HCT116 (cell line): ENCODE measurements at regions not wholly inside any gene's neighbourhood (a gene's known extent, or its start where the extent isn't known, plus 50 kb on each side); places are given as distances from the start of the nearest gene placed in this dataset.

ENCODE experiments used
- ATF3 ChIP-seq: IDR thresholded peaks from 2 replicates; pipeline ENCODE4 v1.6.1; 2012
- CEBPB ChIP-seq: IDR thresholded peaks from 2 replicates; pipeline ENCODE4 v1.6.1; 2012; ENCODE audit warnings: low read depth
- CTCF ChIP-seq, 3 experiments: fragments of 200-600 bp in 1 of 3; sonication (generic) in 1 of 3; IDR thresholded peaks in 2 of 3; conservative IDR thresholded peaks in 1 of 3; 2 replicates each; pipeline ENCODE4 v1.5.1; 2012 to 2017; ENCODE audit warnings: low read depth in 2 of 3, low read length in 2 of 3, antibody characterized with exemption in 1 of 3, borderline replicate concordance in 1 of 3, control low read depth in 1 of 3, mild to moderate bottlenecking in 1 of 3, mixed read lengths in 1 of 3, mixed run types in 1 of 3, moderate library complexity in 1 of 3; ENCODE audit not compliant: insufficient read depth in 1 of 3
- EZH2 ChIP-seq: fragments of 200-600 bp; sonication (generic); IDR thresholded peaks from 2 replicates; pipeline ENCODE4 v1.6.1; 2017; ENCODE audit warnings: antibody characterized with exemption, mixed run types
- EZH2phosphoT487 ChIP-seq: fragments of 200-600 bp; IDR thresholded peaks from 2 replicates; pipeline ENCODE4 v1.6.1; 2018; ENCODE audit warnings: antibody characterized with exemption, borderline replicate concordance
- JUND ChIP-seq: IDR thresholded peaks from 2 replicates; pipeline ENCODE4 v1.6.1; 2012
- MAX ChIP-seq: IDR thresholded peaks from 2 replicates; pipeline ENCODE4 v1.6.1; 2012
- POLR2A ChIP-seq: IDR thresholded peaks from 2 replicates; pipeline ENCODE4 v1.7.0; 2011; ENCODE audit warnings: borderline replicate concordance; ENCODE audit not compliant: insufficient read depth, insufficient read length; ENCODE audit errors: extremely low read depth
- POLR2AphosphoS5 ChIP-seq: IDR thresholded peaks from 2 replicates; pipeline ENCODE4 v1.6.1; 2011; ENCODE audit warnings: mild to moderate bottlenecking, low read depth, low read length, moderate library complexity
- RAD21 ChIP-seq: IDR thresholded peaks from 2 replicates; pipeline ENCODE4 v1.6.1; 2012; ENCODE audit warnings: low read depth, mild to moderate bottlenecking
- SIN3A ChIP-seq: IDR thresholded peaks from 2 replicates; pipeline ENCODE4 v1.6.1; 2012; ENCODE audit warnings: low read depth
- YY1 ChIP-seq: IDR thresholded peaks from 2 replicates; pipeline ENCODE4 v1.6.1; 2011; ENCODE audit warnings: low read length, low read depth, moderate library complexity, mild to moderate bottlenecking; ENCODE audit not compliant: insufficient replicate concordance; ENCODE audit errors: extremely low read depth
- ZBTB33 ChIP-seq: IDR thresholded peaks from 2 replicates; pipeline ENCODE4 v1.6.1; 2011; ENCODE audit warnings: mild to moderate bottlenecking, low read length, moderate library complexity; ENCODE audit not compliant: insufficient replicate concordance; ENCODE audit errors: extremely low read depth
- ZNF274 ChIP-seq: fragments of 200-500 bp; sonication (Bioruptor generic); IDR thresholded peaks from 2 replicates; pipeline ENCODE4 v1.6.1; 2014; ENCODE audit warnings: mild to moderate bottlenecking, low read depth, low read length, inconsistent platforms

- TF ChIP-seq POLR2A = no peak
- TF ChIP-seq EZH2 = no peak
- no peak for TF ChIP-seq RAD21
- TF ChIP-seq POLR2AphosphoS5 = no peak
- TF ChIP-seq CTCF (IDR thresholded peaks at IDR 0.05 in 2 of 3, conservative IDR thresholded peaks at IDR 0.05 in 1 of 3; ENCODE audit: borderline replicate concordance in 1 of 3, insufficient read depth in 1 of 3, low read depth in 2 of 3, low read length in 2 of 3) = no peak
- TF ChIP-seq ATF3 = no peak
- TF ChIP-seq CEBPB = no peak
- TF ChIP-seq ZBTB33 = no peak
- TF ChIP-seq SIN3A = no peak
- no peak for TF ChIP-seq YY1
- no peak for TF ChIP-seq MAX
- TF ChIP-seq JUND = no peak
- no peak for TF ChIP-seq ZNF274
- no peak for TF ChIP-seq EZH2phosphoT487
Observed at GRCh38 chr7:155871211-155871610, 58.9 kb upstream of the SHH start.
